ENCODE measurements at regions not wholly inside any gene's neighbourhood (a gene's known extent, or its start where the extent isn't known, plus 50 kb on each side); places are given as distances from the start of the nearest gene placed in this dataset.

- H3K27ac ChIP-seq (ENCODE audit: insufficient read depth, low read length, poor library complexity, severe bottlenecking), result no peak overlapping the region
- H3K4me3 ChIP-seq (ENCODE audit: insufficient read depth, low read depth, low read length, poor library complexity, severe bottlenecking), result no peak overlapping the region
- no peaks in the 10 kb centered on the region for H3K4me1 ChIP-seq (ENCODE audit: control insufficient read depth, insufficient read depth, low read length, poor library complexity, severe bottlenecking)
- no peaks in the 10 kb centered on the region for H3K27me3 ChIP-seq (replicated peaks; ENCODE audit: control insufficient read depth, insufficient read depth, low read length, poor library complexity, severe bottlenecking)
- H3K9me3 ChIP-seq (ENCODE audit: control insufficient read depth, low read length), result no peaks in the 10 kb centered on the region
- no peaks in the 10 kb centered on the region for H3K36me3 ChIP-seq (ENCODE audit: control insufficient read depth, insufficient read depth, low read length)
- DNase-seq, result no peak
Observed at GRCh38 chr18:39271654-39272053, 1706.1 kb upstream of the CELF4 start.

- DNase-seq, result no peak
- H3K4me3 ChIP-seq (ENCODE audit: insufficient read depth, low read depth, low read length, poor library complexity, severe bottlenecking), result no peak overlapping the region
- H3K36me3 ChIP-seq (ENCODE audit: control insufficient read depth, insufficient read depth, low read length), result no peaks in the 10 kb centered on the region
- no peaks in the 10 kb centered on the region for H3K27me3 ChIP-seq (replicated peaks; ENCODE audit: control insufficient read depth, insufficient read depth, low read length, poor library complexity, severe bottlenecking)
- no peaks in the 10 kb centered on the region for H3K9me3 ChIP-seq (ENCODE audit: control insufficient read depth, low read length)
- H3K27ac ChIP-seq (ENCODE audit: insufficient read depth, low read length, poor library complexity, severe bottlenecking), result no peak overlapping the region
- H3K4me1 ChIP-seq (ENCODE audit: control insufficient read depth, insufficient read depth, low read length, poor library complexity, severe bottlenecking), result no peaks in the 10 kb centered on the region
Observed at GRCh38 chr18:39260565-39260964, 1695.0 kb upstream of the CELF4 start.

GRCh38 chr18:39259736-39260135 is 1694.1 kb upstream of the CELF4 start:
- no peaks in the 10 kb centered on the region for H3K9me3 ChIP-seq (ENCODE audit: control insufficient read depth, low read length)
- no peaks in the 10 kb centered on the region for H3K36me3 ChIP-seq (ENCODE audit: control insufficient read depth, insufficient read depth, low read length)
- H3K27me3 ChIP-seq (replicated peaks; ENCODE audit: control insufficient read depth, insufficient read depth, low read length, poor library complexity, severe bottlenecking), result no peaks in the 10 kb centered on the region
- DNase-seq, result no peak
- H3K4me1 ChIP-seq (ENCODE audit: control insufficient read depth, insufficient read depth, low read length, poor library complexity, severe bottlenecking), result no peaks in the 10 kb centered on the region
- no peak overlapping the region for H3K4me3 ChIP-seq (ENCODE audit: insufficient read depth, low read depth, low read length, poor library complexity, severe bottlenecking)
- H3K27ac ChIP-seq (ENCODE audit: insufficient read depth, low read length, poor library complexity, severe bottlenecking), result no peak overlapping the region

GRCh38 chr18:39244242-39244641 is 1678.6 kb upstream of the CELF4 start:
- Histone ChIP-seq H3K36me3 (ENCODE audit: control insufficient read depth, insufficient read depth, low read length) (no peaks in the 10 kb centered on the region), H3K27me3 (replicated peaks; ENCODE audit: control insufficient read depth, insufficient read depth, low read length, poor library complexity, severe bottlenecking) (no peaks in the 10 kb centered on the region), H3K27ac (ENCODE audit: insufficient read depth, low read length, poor library complexity, severe bottlenecking) (no peak overlapping the region), H3K4me3 (ENCODE audit: insufficient read depth, low read depth, low read length, poor library complexity, severe bottlenecking) (no peak overlapping the region), H3K9me3 (ENCODE audit: control insufficient read depth, low read length) (no peaks in the 10 kb centered on the region), H3K4me1 (ENCODE audit: control insufficient read depth, insufficient read depth, low read length, poor library complexity, severe bottlenecking) (no peaks in the 10 kb centered on the region)
- no peak for DNase-seq

GRCh38 chr18:39241534-39241933 is 1675.9 kb upstream of the CELF4 start:
- no peaks in the 10 kb centered on the region for H3K36me3 ChIP-seq (ENCODE audit: control insufficient read depth, insufficient read depth, low read length)

GRCh38 chr18:39238981-39239660 is 1673.5 kb upstream of the CELF4 start:
- H3K27me3 ChIP-seq (replicated peaks; ENCODE audit: control insufficient read depth, insufficient read depth, low read length, poor library complexity, severe bottlenecking), result no peaks in the 10 kb centered on the region
- no peak overlapping the region for H3K27ac ChIP-seq (ENCODE audit: insufficient read depth, low read length, poor library complexity, severe bottlenecking)
- no peaks in the 10 kb centered on the region for H3K4me1 ChIP-seq (ENCODE audit: control insufficient read depth, insufficient read depth, low read length, poor library complexity, severe bottlenecking)
- no peak overlapping the region for H3K4me3 ChIP-seq (ENCODE audit: insufficient read depth, low read depth, low read length, poor library complexity, severe bottlenecking)
- H3K36me3 ChIP-seq (ENCODE audit: control insufficient read depth, insufficient read depth, low read length), result no peaks in the 10 kb centered on the region
- no peaks in the 10 kb centered on the region for H3K9me3 ChIP-seq (ENCODE audit: control insufficient read depth, low read length)
- no peak for DNase-seq

More at GRCh38 chr18:39241534-39241933, 1675.9 kb upstream of the CELF4 start:
- Histone ChIP-seq H3K4me3 (ENCODE audit: insufficient read depth, low read depth, low read length, poor library complexity, severe bottlenecking) (no peak overlapping the region), H3K4me1 (ENCODE audit: control insufficient read depth, insufficient read depth, low read length, poor library complexity, severe bottlenecking) (no peaks in the 10 kb centered on the region), H3K27me3 (replicated peaks; ENCODE audit: control insufficient read depth, insufficient read depth, low read length, poor library complexity, severe bottlenecking) (no peaks in the 10 kb centered on the region), H3K27ac (ENCODE audit: insufficient read depth, low read length, poor library complexity, severe bottlenecking) (no peak overlapping the region), H3K9me3 (ENCODE audit: control insufficient read depth, low read length) (no peaks in the 10 kb centered on the region)
- DNase-seq, result no peak

GRCh38 chr18:39235118-39235719 is 1669.6 kb upstream of the CELF4 start:
- DNase-seq, result no peak
- H3K27me3 ChIP-seq (replicated peaks; ENCODE audit: control insufficient read depth, insufficient read depth, low read length, poor library complexity, severe bottlenecking), result no peaks in the 10 kb centered on the region
- no peak overlapping the region for H3K4me3 ChIP-seq (ENCODE audit: insufficient read depth, low read depth, low read length, poor library complexity, severe bottlenecking)
- no peaks in the 10 kb centered on the region for H3K36me3 ChIP-seq (ENCODE audit: control insufficient read depth, insufficient read depth, low read length)
- no peak overlapping the region for H3K27ac ChIP-seq (ENCODE audit: insufficient read depth, low read length, poor library complexity, severe bottlenecking)
- no peaks in the 10 kb centered on the region for H3K9me3 ChIP-seq (ENCODE audit: control insufficient read depth, low read length)
- H3K4me1 ChIP-seq (ENCODE audit: control insufficient read depth, insufficient read depth, low read length, poor library complexity, severe bottlenecking), result no peaks in the 10 kb centered on the region

DNA sequence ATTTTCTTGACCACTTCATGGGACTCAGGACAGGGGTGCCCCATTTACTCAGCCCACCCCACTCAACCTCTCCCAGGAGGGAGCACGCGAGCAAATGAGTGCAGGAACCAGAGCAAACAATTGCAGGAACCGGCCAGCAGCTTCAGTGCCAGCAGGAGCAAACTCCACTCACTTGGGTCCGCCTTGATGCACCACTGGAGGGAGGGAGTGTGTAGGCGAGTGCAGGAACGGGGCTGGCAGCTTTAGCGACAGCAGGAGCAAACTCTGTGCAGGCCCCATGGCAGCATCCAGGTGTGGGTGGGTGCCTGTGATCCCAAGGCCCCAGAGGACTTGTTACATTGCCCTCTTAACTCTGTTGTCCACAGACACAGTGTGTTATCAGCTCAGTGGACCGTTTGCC is 1667.3 kb upstream of the CELF4 start:
- H3K9me3 ChIP-seq (ENCODE audit: control insufficient read depth, low read length), result no peaks in the 10 kb centered on the region
- no peak overlapping the region for H3K27ac ChIP-seq (ENCODE audit: insufficient read depth, low read length, poor library complexity, severe bottlenecking)
- H3K36me3 ChIP-seq (ENCODE audit: control insufficient read depth, insufficient read depth, low read length), result no peaks in the 10 kb centered on the region
- H3K4me3 ChIP-seq (ENCODE audit: insufficient read depth, low read depth, low read length, poor library complexity, severe bottlenecking), result no peak overlapping the region
- H3K27me3 ChIP-seq (replicated peaks; ENCODE audit: control insufficient read depth, insufficient read depth, low read length, poor library complexity, severe bottlenecking), result no peaks in the 10 kb centered on the region
- no peak for DNase-seq
- H3K4me1 ChIP-seq (ENCODE audit: control insufficient read depth, insufficient read depth, low read length, poor library complexity, severe bottlenecking), result no peaks in the 10 kb centered on the region

DNA sequence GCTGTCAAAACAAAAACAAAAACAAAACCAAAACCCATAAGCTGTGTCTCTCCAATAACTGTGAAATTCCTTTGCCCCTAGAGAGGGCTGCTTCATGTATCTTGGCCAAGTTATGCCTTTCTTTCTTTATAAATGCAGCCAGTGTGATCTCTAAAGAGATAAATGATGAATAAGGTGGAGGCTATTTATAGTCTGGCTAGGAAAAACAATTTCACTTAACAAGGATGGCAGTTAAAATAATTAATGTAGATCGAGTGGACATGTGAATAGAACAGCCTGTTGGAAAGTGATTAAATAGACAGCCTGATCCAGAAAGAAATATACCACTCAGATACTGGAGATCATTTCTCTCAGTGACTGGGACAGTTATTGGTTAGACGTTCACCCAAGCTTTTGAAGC is 1666.9 kb upstream of the CELF4 start:
- Histone ChIP-seq H3K27me3 (replicated peaks; ENCODE audit: control insufficient read depth, insufficient read depth, low read length, poor library complexity, severe bottlenecking) (no peaks in the 10 kb centered on the region), H3K36me3 (ENCODE audit: control insufficient read depth, insufficient read depth, low read length) (no peaks in the 10 kb centered on the region), H3K27ac (ENCODE audit: insufficient read depth, low read length, poor library complexity, severe bottlenecking) (no peak overlapping the region), H3K4me3 (ENCODE audit: insufficient read depth, low read depth, low read length, poor library complexity, severe bottlenecking) (no peak overlapping the region), H3K9me3 (ENCODE audit: control insufficient read depth, low read length) (no peaks in the 10 kb centered on the region), H3K4me1 (ENCODE audit: control insufficient read depth, insufficient read depth, low read length, poor library complexity, severe bottlenecking) (no peaks in the 10 kb centered on the region)
- no peak for DNase-seq

GRCh38 chr18:39230086-39230803 is 1664.6 kb upstream of the CELF4 start:
- Histone ChIP-seq H3K36me3 (ENCODE audit: control insufficient read depth, insufficient read depth, low read length) (no peaks in the 10 kb centered on the region), H3K4me3 (ENCODE audit: insufficient read depth, low read depth, low read length, poor library complexity, severe bottlenecking) (no peak overlapping the region)

More at GRCh38 chr18:39230086-39230803, 1664.6 kb upstream of the CELF4 start:
- Histone ChIP-seq H3K9me3 (ENCODE audit: control insufficient read depth, low read length) (no peaks in the 10 kb centered on the region), H3K27me3 (replicated peaks; ENCODE audit: control insufficient read depth, insufficient read depth, low read length, poor library complexity, severe bottlenecking) (no peaks in the 10 kb centered on the region), H3K4me1 (ENCODE audit: control insufficient read depth, insufficient read depth, low read length, poor library complexity, severe bottlenecking) (no peaks in the 10 kb centered on the region), H3K27ac (ENCODE audit: insufficient read depth, low read length, poor library complexity, severe bottlenecking) (no peak overlapping the region)
- DNase-seq, result no peak

Measured in effector memory CD4-positive, alpha-beta T cell (primary cell).